ENCODE measurements at regions not wholly inside any gene's neighbourhood (a gene's known extent, or its start where the extent isn't known, plus 50 kb on each side); places are given as distances from the start of the nearest gene placed in this dataset.

DNA sequence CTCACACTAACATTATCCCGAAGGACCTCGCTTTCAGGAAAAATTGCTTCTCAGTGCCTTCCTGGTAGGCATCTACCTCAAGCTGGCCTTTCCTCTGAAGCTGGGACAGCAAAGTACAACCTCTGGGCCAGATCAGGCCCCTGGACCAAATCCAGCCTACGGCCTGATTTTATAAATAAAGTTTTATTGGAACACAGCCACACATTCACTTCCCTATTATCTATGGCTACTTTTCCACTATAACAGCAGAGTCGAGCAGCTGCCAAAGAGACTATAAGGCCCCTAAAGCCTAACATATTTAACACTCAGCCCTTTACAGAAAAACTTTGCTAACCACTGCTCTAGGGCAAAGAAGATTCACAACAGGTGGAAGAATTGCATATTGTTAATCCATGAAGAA, 554.3 kb downstream of the NTRK3 start:
- FAIRE-seq (no peak), DNase-seq (ENCODE audit: low read depth in 1 of 2, low spot score in 2 of 2) (no peak)
- Histone ChIP-seq H4K5ac (ENCODE audit: insufficient read length, low read depth, low read length) (no peak overlapping the region), H3K18ac (ENCODE audit: extremely low read depth, low read length) (no peak overlapping the region), H3K56ac (replicated peaks; ENCODE audit: insufficient read length, low read depth, low read length) (no peak overlapping the region), H4K8ac (ENCODE audit: extremely low read depth, insufficient read depth, low read length) (no peak overlapping the region), H3K14ac (ENCODE audit: insufficient read length) (no peak overlapping the region), H3K27me3 (replicated peaks in 1 of 4; ENCODE audit: control insufficient read depth in 3 of 4, extremely low read depth in 1 of 4, insufficient read depth in 3 of 4, low read length in 3 of 4) (no peaks in the 10 kb centered on the region), H3K4me2 (ENCODE audit: insufficient read depth in 1 of 2, low read depth in 2 of 2, low read length in 2 of 2) (no peak overlapping the region), H3K36me3 (ENCODE audit: control insufficient read depth in 2 of 4, insufficient read depth in 4 of 4, low read length in 3 of 4) (no peaks in the 10 kb centered on the region), H4K20me1 (replicated peaks in 1 of 2; ENCODE audit: control insufficient read depth in 1 of 2, insufficient read depth in 2 of 2, low read length in 2 of 2) (no peaks in the 10 kb centered on the region), H4K91ac (replicated peaks; ENCODE audit: insufficient read length, low read length) (no peak overlapping the region), H2BK5ac (ENCODE audit: low read depth, low read length) (no peak overlapping the region), H3K23me2 (ENCODE audit: low read depth, low read length) (no peaks in the 10 kb centered on the region), H2AFZ (ENCODE audit: low read length) (no peak overlapping the region; the same call in 1 of the 2 replicates), H2AK5ac (ENCODE audit: low read depth, low read length) (no peak overlapping the region), H2BK120ac (replicated peaks; ENCODE audit: low read depth, low read length) (no peak overlapping the region), H2BK20ac (ENCODE audit: low read length) (no peak overlapping the region), H2BK12ac (ENCODE audit: low read depth, low read length) (no peak overlapping the region), H2BK15ac (ENCODE audit: low read length) (no peak overlapping the region), H3K9me3 (ENCODE audit: insufficient read depth in 2 of 2, low read depth in 1 of 2, low read length in 1 of 2) (no peaks in the 10 kb centered on the region), H3K9ac (replicated peaks in 1 of 4; ENCODE audit: extremely low read depth in 1 of 4, low read depth in 3 of 4, low read length in 3 of 4) (no peak overlapping the region), H3K23ac (ENCODE audit: insufficient read length) (no peak overlapping the region), H3K4me1 (replicated peaks in 1 of 4; ENCODE audit: control insufficient read depth in 3 of 4, insufficient read depth in 4 of 4, low read length in 3 of 4) (peaks cover 0 to 2% (median 0%) of the 10 kb centered on the region in 4 experiments; a peak in 1 of 7 replicates), H3K27ac (ENCODE audit: low read depth, low read length) (no peak overlapping the region), H3K79me1 (ENCODE audit: low read depth, low read length) (no peaks in the 10 kb centered on the region), H3K4ac (replicated peaks; ENCODE audit: insufficient read length, low read depth, low read length) (no peak overlapping the region), H3K4me3 (ENCODE audit: extremely low read depth in 1 of 4, insufficient read depth in 2 of 4, low read depth in 3 of 4, low read length in 4 of 4) (no peak overlapping the region), H3K79me2 (ENCODE audit: control insufficient read depth in 1 of 2, insufficient read depth in 2 of 2, low read length in 2 of 2) (no peaks in the 10 kb centered on the region)
- ChIA-PET POLR2A (ENCODE audit: partially characterized antibody) (no interaction called here), CTCF (ENCODE audit: partially characterized antibody) (interaction anchor here (1.2 kb wide), 1 partner anchor 588 kb away, joined by 3 read pairs; no protein-coding TSS in a partner anchor)
- 96% methylated on average over 4 of the region's 4 CpGs; no CpG with 5 or more reads in 1 of the 2 experiments for WGBS, 2 experiments (ENCODE audit: extremely low coverage in 1 of 2, insufficient coverage in 1 of 2, insufficient read length in 1 of 2, insufficient replicate concordance in 2 of 2, low coverage in 1 of 2, low lambda C conversion rate in 2 of 2, missing lambda C conversion rate in 1 of 2)
- TF ChIP-seq RXRA (IDR thresholded peaks at IDR 0.05; ENCODE audit: insufficient read depth, low read depth, low read length) (no peak), SUZ12 (IDR thresholded peaks at IDR 0.05; ENCODE audit: low read length) (no peak), YY1 (IDR thresholded peaks at IDR 0.05; ENCODE audit: low read depth, low read length) (no peak), KDM1A (IDR thresholded peaks at IDR 0.05; ENCODE audit: borderline replicate concordance, low read length) (no peak), TCF12 (IDR thresholded peaks at IDR 0.05; ENCODE audit: low read depth, low read length) (no peak), CHD1 (IDR thresholded peaks at IDR 0.05; ENCODE audit: low read depth, low read length) (no peak), RNF2 (IDR thresholded peaks at IDR 0.05; ENCODE audit: borderline replicate concordance, low read depth, low read length, missing control alignments, poor library complexity, severe bottlenecking) (no peak), TEAD4 (IDR thresholded peaks at IDR 0.05; ENCODE audit: low read depth, low read length) (no peak), POU5F1 (IDR thresholded peaks at IDR 0.05; ENCODE audit: low read depth, low read length) (no peak), KDM5A (IDR thresholded peaks at IDR 0.05; ENCODE audit: low read length) (no peak), FOSL1 (IDR thresholded peaks at IDR 0.05; ENCODE audit: insufficient read depth, low read depth, low read length) (no peak)
- TF ChIP-seq, protein P1, sequence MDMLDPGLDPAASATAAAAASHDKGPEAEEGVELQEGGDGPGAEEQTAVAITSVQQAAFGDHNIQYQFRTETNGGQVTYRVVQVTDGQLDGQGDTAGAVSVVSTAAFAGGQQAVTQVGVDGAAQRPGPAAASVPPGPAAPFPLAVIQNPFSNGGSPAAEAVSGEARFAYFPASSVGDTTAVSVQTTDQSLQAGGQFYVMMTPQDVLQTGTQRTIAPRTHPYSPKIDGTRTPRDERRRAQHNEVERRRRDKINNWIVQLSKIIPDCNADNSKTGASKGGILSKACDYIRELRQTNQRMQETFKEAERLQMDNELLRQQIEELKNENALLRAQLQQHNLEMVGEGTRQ (IDR thresholded peaks at IDR 0.05; ENCODE audit: low read length), result no peak
- TF ChIP-seq, protein P2, sequence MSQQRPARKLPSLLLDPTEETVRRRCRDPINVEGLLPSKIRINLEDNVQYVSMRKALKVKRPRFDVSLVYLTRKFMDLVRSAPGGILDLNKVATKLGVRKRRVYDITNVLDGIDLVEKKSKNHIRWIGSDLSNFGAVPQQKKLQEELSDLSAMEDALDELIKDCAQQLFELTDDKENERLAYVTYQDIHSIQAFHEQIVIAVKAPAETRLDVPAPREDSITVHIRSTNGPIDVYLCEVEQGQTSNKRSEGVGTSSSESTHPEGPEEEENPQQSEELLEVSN (IDR thresholded peaks at IDR 0.05), result no peak
